SU-DHL-6 (cell line): ENCODE measurements at regions not wholly inside any gene's neighbourhood (a gene's known extent, or its start where the extent isn't known, plus 50 kb on each side); places are given as distances from the start of the nearest gene placed in this dataset.

Source experiments
- H2AFZ ChIP-seq: fragments of 200-600 bp; sonication (generic); 2 replicates; pipeline ENCODE4 v1.6.1; 2014; ENCODE audit warnings: low read depth, mild to moderate bottlenecking, moderate library complexity, mixed read lengths, antibody characterized with exemption, low read length; ENCODE audit not compliant: severe bottlenecking
- H3F3A ChIP-seq: fragments of 200-600 bp; shearing (Covaris generic); 2 replicates; pipeline ENCODE4 v1.6.0; 2016; ENCODE audit warnings: antibody characterized with exemption, mild to moderate bottlenecking; ENCODE audit not compliant: insufficient read depth
- H3K27ac ChIP-seq: fragments of 200-600 bp; sonication (generic); 2 replicates; pipeline ENCODE4 v1.5.1; 2016; ENCODE audit warnings: low read depth, mild to moderate bottlenecking, low read length, moderate library complexity, mixed read lengths
- H3K27me3 ChIP-seq: fragments of 200-600 bp; sonication (generic), shearing (Covaris generic); 2 replicates; pipeline ENCODE4 v1.6.0; 2014; ENCODE audit warnings: mild to moderate bottlenecking, low read length
- H3K36me3 ChIP-seq: fragments of 200-600 bp; sonication (generic); 2 replicates; pipeline ENCODE4 v1.6.1; 2014; ENCODE audit warnings: mild to moderate bottlenecking, low read length, mixed read lengths
- H3K4me2 ChIP-seq: fragments of 300-600, 200-600 bp; shearing (Covaris generic), sonication (generic); 2 replicates; pipeline ENCODE4 v1.6.0; 2014; ENCODE audit warnings: low read length, low read depth, mild to moderate bottlenecking; ENCODE audit not compliant: poor library complexity, severe bottlenecking
- H3K4me3 ChIP-seq: fragments of 200-600 bp; sonication (generic); 2 replicates; pipeline ENCODE4 v1.5.1; 2014; ENCODE audit warnings: antibody characterized with exemption, low read length, mild to moderate bottlenecking, mixed read lengths; ENCODE audit not compliant: insufficient read depth, poor library complexity, severe bottlenecking
- H3K79me2 ChIP-seq: fragments of 200-600 bp; sonication (generic); 2 replicates; pipeline ENCODE4 v1.6.1; 2014; ENCODE audit warnings: mild to moderate bottlenecking, low read length, moderate library complexity; ENCODE audit not compliant: insufficient read depth
- H3K9ac ChIP-seq: fragments of 200-600 bp; sonication (generic); 2 replicates; pipeline ENCODE4 v1.7.0; 2014; ENCODE audit warnings: mild to moderate bottlenecking, low read length
- H3K9me2 ChIP-seq: fragments of 200-600 bp; sonication (generic); replicated peaks from 2 replicates; pipeline ENCODE4 v1.6.1; 2014; ENCODE audit warnings: low read length; ENCODE audit not compliant: insufficient read depth
- H3K9me3 ChIP-seq: fragments of 200-600 bp; sonication (generic); 2 replicates; pipeline ENCODE4 v1.6.1; 2014; ENCODE audit warnings: low read length, mixed read lengths; ENCODE audit not compliant: insufficient read depth
- H4K20me1 ChIP-seq: fragments of 200-600 bp; sonication (generic); 2 replicates; pipeline ENCODE4 v1.6.1; 2014; ENCODE audit warnings: low read depth, mild to moderate bottlenecking, antibody characterized with exemption, low read length, moderate library complexity, mixed read lengths
- EZH2phosphoT487 ChIP-seq: fragments of 200-600 bp; sonication (generic), shearing (Covaris generic); conservative IDR thresholded peaks from 2 replicates; pipeline ENCODE4 v1.6.1; 2018; ENCODE audit warnings: mild to moderate bottlenecking, antibody characterized with exemption, low read length, moderate library complexity, mixed read lengths
- TF ChIP-seq, protein P1 (sequence below): fragments of 200-600 bp; sonication (generic); IDR thresholded peaks from one replicate; pipeline ENCODE4 v1.5.1; 2017; ENCODE audit warnings: antibody characterized with exemption, mild to moderate bottlenecking, low read length, moderate library complexity; ENCODE audit not compliant: insufficient read depth, poor library complexity, severe bottlenecking

DNA sequence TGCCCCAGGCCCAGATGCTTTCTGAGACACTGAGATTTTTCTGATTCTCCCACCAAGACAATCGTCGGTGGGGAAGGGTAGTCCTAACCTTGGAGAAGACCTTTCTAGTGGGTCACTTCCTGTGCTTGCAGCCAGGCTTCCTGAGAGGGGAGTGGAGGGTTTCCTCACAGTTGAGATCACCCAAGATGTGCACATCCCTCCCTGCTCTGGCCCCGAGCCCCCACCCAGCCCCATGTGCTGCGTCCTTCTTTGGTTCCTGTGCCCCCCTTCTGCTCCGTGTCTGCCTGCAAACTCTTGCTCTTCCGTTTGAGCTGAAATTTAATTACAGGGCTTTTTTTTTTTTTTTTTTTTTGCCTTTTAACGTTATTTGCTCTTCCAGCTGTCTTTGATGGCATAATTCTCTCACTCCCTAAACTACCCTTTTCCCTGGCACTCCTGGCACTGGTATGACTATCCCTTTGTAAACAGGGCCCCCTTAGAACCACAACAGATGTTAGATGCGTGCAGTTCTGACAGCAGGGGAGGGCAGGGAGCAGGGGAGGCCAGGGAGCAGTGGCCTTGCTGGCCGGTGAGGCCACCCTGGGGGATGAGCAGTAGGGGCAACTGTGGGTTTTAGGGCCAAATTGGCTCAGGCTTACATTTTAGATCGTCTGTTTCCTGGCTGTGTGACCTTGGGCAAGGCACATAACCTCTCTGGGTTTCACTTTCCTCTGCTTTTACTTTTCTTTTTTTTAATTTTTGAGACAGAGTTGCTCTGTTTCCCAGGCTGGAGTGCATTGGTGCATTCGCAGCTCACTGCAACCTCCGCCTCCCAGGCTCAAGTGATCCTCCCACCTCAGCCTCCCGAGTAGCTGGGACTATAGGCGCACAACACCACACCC lies 144.5 kb downstream of the PHETA1 start:
- no peaks in the 10 kb centered on the region for H3K27me3 ChIP-seq
- peaks cover 18% of the 10 kb centered on the region for H3K36me3 ChIP-seq
- no peak overlapping the region for H3K9ac ChIP-seq
- H3F3A ChIP-seq: peaks cover 4% of the 10 kb centered on the region; the same call in 1 of the 2 replicates
- H3K4me2 ChIP-seq: no peak overlapping the region
- no peaks in the 10 kb centered on the region for H3K9me3 ChIP-seq
- no peak overlapping the region for H3K27ac ChIP-seq
- no peak overlapping the region for H2AFZ ChIP-seq
- H3K4me3 ChIP-seq: no peak overlapping the region
- H4K20me1 ChIP-seq: no peaks in the 10 kb centered on the region
- no peaks in the 10 kb centered on the region for H3K9me2 ChIP-seq
- TF ChIP-seq, protein P1, sequence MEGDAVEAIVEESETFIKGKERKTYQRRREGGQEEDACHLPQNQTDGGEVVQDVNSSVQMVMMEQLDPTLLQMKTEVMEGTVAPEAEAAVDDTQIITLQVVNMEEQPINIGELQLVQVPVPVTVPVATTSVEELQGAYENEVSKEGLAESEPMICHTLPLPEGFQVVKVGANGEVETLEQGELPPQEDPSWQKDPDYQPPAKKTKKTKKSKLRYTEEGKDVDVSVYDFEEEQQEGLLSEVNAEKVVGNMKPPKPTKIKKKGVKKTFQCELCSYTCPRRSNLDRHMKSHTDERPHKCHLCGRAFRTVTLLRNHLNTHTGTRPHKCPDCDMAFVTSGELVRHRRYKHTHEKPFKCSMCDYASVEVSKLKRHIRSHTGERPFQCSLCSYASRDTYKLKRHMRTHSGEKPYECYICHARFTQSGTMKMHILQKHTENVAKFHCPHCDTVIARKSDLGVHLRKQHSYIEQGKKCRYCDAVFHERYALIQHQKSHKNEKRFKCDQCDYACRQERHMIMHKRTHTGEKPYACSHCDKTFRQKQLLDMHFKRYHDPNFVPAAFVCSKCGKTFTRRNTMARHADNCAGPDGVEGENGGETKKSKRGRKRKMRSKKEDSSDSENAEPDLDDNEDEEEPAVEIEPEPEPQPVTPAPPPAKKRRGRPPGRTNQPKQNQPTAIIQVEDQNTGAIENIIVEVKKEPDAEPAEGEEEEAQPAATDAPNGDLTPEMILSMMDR: no peak
- TF ChIP-seq EZH2phosphoT487: no peak
- H3K79me2 ChIP-seq: no peaks in the 10 kb centered on the region

GRCh38 chr12:111222523-111222922 lies 146.4 kb downstream of the PHETA1 start:
- Histone ChIP-seq H3K79me2 (no peaks in the 10 kb centered on the region; the same call in 1 of the 2 replicates), H4K20me1 (no peaks in the 10 kb centered on the region), H3K36me3 (peaks cover 25% of the 10 kb centered on the region), H3F3A (peaks cover 11% of the 10 kb centered on the region), H3K27ac (no peak overlapping the region), H3K4me3 (no peak overlapping the region), H3K4me2 (no peak overlapping the region), H3K9ac (no peak overlapping the region), H3K9me2 (no peaks in the 10 kb centered on the region), H3K9me3 (no peaks in the 10 kb centered on the region), H2AFZ (no peak overlapping the region), H3K27me3 (no peaks in the 10 kb centered on the region)
- TF ChIP-seq EZH2phosphoT487: no peak
- TF ChIP-seq, protein P1: no peak

DNA sequence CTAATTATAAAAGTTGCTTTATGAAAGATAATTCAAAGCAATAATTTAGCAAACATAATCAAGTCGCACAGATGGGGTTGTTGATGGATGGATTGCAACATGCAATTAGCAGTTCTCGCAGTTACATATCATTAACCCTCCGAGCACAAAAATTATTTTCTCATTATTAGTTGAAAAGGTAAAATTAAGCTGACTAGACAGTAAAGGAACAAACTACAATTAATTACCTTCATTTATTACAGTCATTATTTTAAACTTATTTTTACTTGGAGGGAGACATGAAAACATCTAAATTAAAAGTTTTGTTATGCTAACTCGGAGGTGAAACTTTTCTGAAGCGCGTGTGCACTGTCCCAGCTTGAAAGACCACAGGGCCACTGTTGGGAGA lies 146.9 kb downstream of the PHETA1 start:
- Histone ChIP-seq H3K36me3 (peaks cover 28% of the 10 kb centered on the region), H3K9ac (no peak overlapping the region), H4K20me1 (no peaks in the 10 kb centered on the region), H3K79me2 (no peaks in the 10 kb centered on the region; the same call in 1 of the 2 replicates), H3K27ac (no peak overlapping the region), H3K27me3 (no peaks in the 10 kb centered on the region), H3K4me2 (no peak overlapping the region), H2AFZ (no peak overlapping the region), H3K9me2 (no peaks in the 10 kb centered on the region), H3F3A (peaks cover 11% of the 10 kb centered on the region), H3K9me3 (no peaks in the 10 kb centered on the region), H3K4me3 (no peak overlapping the region)
- TF ChIP-seq EZH2phosphoT487: no peak
- TF ChIP-seq, protein P1: no peak
